Testis (tissue), 2 donors: ENCODE measurements at regions not wholly inside any gene's neighbourhood (a gene's known extent, or its start where the extent isn't known, plus 50 kb on each side); places are given as distances from the start of the nearest gene placed in this dataset.

Experiments
- CTCF ChIP-seq, 3 experiments: fragments of 450-650 bp in 2 of 3; fragments of 200-600 bp in 1 of 3; sonication (generic) in 1 of 3; IDR thresholded peaks; one replicate each; pipeline ENCODE4 v1.5.1; 2016 to 2019; ENCODE audit warnings: antibody characterized with exemption in 3 of 3, mild to moderate bottlenecking in 2 of 3, moderate library complexity in 1 of 3
- POLR2A ChIP-seq: fragments of 450-650 bp; IDR thresholded peaks from one replicate; pipeline ENCODE4 v1.6.1; 2017; ENCODE audit warnings: antibody characterized with exemption, mild to moderate bottlenecking, moderate library complexity

GRCh38 chr11:90757849-90758494 is 535.1 kb upstream of the CHORDC1 start:
- no peak for TF ChIP-seq CTCF (IDR thresholded peaks at IDR 0.05)
- no peak for TF ChIP-seq POLR2A
